ENCODE measurements at regions not wholly inside any gene's neighbourhood (a gene's known extent, or its start where the extent isn't known, plus 50 kb on each side); places are given as distances from the start of the nearest gene placed in this dataset.

DNA sequence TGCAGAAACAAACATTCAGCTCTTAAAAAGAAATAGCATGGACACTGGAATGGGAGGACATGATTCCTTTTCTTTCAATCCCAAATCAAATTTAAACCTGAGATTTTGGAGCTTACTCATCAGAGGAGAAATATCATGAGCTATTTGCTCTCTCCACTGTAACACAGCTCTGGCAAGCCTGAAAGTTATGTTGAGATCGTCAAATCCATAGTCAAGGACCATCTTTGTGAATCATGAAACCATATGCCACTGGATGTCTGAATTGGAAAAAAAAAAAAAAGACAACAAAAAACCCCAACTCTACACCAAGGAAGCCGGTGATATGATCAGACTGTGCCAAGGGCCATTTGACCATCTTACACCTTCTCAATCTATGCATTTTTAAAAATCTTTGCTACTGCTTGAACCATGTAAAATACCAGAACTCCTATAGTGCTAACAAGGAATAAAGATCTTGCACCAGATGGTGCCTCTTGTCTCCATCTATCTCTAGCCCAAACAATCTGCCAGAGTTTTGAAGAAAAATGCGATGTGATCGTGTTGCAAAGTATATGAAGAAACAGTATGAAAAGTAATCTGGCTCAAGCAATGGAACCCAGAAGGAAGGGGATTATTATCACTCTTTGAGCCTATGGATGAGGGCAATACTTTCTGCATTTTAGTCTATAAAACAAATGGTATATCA, 138.1 kb upstream of the MEF2C start:
- TF ChIP-seq, protein P1, sequence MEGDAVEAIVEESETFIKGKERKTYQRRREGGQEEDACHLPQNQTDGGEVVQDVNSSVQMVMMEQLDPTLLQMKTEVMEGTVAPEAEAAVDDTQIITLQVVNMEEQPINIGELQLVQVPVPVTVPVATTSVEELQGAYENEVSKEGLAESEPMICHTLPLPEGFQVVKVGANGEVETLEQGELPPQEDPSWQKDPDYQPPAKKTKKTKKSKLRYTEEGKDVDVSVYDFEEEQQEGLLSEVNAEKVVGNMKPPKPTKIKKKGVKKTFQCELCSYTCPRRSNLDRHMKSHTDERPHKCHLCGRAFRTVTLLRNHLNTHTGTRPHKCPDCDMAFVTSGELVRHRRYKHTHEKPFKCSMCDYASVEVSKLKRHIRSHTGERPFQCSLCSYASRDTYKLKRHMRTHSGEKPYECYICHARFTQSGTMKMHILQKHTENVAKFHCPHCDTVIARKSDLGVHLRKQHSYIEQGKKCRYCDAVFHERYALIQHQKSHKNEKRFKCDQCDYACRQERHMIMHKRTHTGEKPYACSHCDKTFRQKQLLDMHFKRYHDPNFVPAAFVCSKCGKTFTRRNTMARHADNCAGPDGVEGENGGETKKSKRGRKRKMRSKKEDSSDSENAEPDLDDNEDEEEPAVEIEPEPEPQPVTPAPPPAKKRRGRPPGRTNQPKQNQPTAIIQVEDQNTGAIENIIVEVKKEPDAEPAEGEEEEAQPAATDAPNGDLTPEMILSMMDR (IDR thresholded peaks at IDR 0.05; ENCODE audit: poor library complexity), result no peak
- TF ChIP-seq EZH2 (IDR thresholded peaks at IDR 0.05; ENCODE audit: borderline replicate concordance), result no peak
- no peak for TF ChIP-seq EZH2phosphoT487 (IDR thresholded peaks at IDR 0.05; ENCODE audit: low read depth, severe bottlenecking, unreplicated experiment)
